ENCODE measurements at regions not wholly inside any gene's neighbourhood (a gene's known extent, or its start where the extent isn't known, plus 50 kb on each side); places are given as distances from the start of the nearest gene placed in this dataset.

DNA sequence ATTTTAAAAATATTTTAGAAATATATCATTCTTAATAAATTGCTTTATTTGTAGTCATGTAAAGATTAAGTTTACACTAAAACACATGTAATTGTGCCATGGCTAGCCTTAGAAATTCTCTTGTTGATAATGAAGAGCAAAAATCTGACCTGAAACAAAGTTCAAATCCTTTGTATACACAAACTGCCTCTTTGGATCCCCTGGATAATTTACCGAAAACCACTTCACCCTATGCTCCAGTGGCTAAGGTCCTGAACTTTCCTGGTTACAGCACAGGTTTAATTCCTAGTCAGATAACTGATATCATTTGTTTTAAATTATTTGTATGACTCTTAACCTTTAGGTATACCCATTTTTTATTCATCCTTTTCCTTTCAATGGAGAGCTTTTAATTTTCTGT is 1093.2 kb upstream of the ADGRL4 start:
- TF ChIP-seq CTCF (IDR thresholded peaks at IDR 0.05; ENCODE audit: extremely low read depth, insufficient read depth, missing control alignments), result no peak
- no peak for DNase-seq (ENCODE audit: low spot score)
- in situ Hi-C loops (cut with MboI; ENCODE audit: low pct_unique_long_range_greater_than_20kb, low sequenced_read_pairs, unreplicated experiment), result no loop called here

- no peak for DNase-seq (ENCODE audit: low spot score)
- in situ Hi-C loops (cut with MboI; ENCODE audit: low pct_unique_long_range_greater_than_20kb, low sequenced_read_pairs, unreplicated experiment), result no loop called here
- no peak for TF ChIP-seq CTCF (IDR thresholded peaks at IDR 0.05; ENCODE audit: extremely low read depth, insufficient read depth, missing control alignments)
Measured at GRCh38 chr1:80085067-80085466, 1078.5 kb upstream of the ADGRL4 start.

GRCh38 chr1:80083892-80084291 is 1077.4 kb upstream of the ADGRL4 start:
- TF ChIP-seq CTCF (IDR thresholded peaks at IDR 0.05; ENCODE audit: extremely low read depth, insufficient read depth, missing control alignments), result no peak
- DNase-seq (ENCODE audit: low spot score), result no peak
- in situ Hi-C loops (cut with MboI; ENCODE audit: low pct_unique_long_range_greater_than_20kb, low sequenced_read_pairs, unreplicated experiment), result no loop called here

- DNase-seq (ENCODE audit: low spot score), result no peak
- TF ChIP-seq CTCF (IDR thresholded peaks at IDR 0.05; ENCODE audit: extremely low read depth, insufficient read depth, missing control alignments), result no peak
- in situ Hi-C loops (cut with MboI; ENCODE audit: low pct_unique_long_range_greater_than_20kb, low sequenced_read_pairs, unreplicated experiment), result no loop called here
Measured at GRCh38 chr1:80076469-80076868, 1069.9 kb upstream of the ADGRL4 start.

GRCh38 chr1:80075351-80075750 is 1068.8 kb upstream of the ADGRL4 start:
- no peak for TF ChIP-seq CTCF (IDR thresholded peaks at IDR 0.05; ENCODE audit: extremely low read depth, insufficient read depth, missing control alignments)
- in situ Hi-C loops (cut with MboI; ENCODE audit: low pct_unique_long_range_greater_than_20kb, low sequenced_read_pairs, unreplicated experiment), result no loop called here
- no peak for DNase-seq (ENCODE audit: low spot score)

DNA sequence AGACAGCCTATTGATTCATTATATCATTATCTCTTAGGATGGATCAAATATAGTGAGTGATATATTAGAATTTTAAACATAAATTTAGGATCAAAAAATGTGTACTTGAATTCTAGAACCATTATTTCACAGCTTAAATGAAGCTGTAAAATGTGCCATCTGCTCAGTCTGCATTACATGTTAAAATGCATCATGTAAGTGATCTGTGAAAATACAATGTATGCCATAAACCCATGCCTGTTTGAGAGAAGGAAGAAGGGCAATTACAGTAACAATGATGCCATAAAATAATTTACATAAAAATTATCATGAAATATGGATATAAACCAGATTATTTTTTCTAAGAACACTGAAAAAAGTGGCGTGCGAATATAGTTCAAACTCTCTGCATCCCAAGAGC is 1066.0 kb upstream of the ADGRL4 start:
- DNase-seq (ENCODE audit: low spot score), result no peak
- in situ Hi-C loops (cut with MboI; ENCODE audit: low pct_unique_long_range_greater_than_20kb, low sequenced_read_pairs, unreplicated experiment), result no loop called here
- TF ChIP-seq CTCF (IDR thresholded peaks at IDR 0.05; ENCODE audit: extremely low read depth, insufficient read depth, missing control alignments), result no peak

GRCh38 chr1:80066060-80066459 is 1059.5 kb upstream of the ADGRL4 start:
- no peak for DNase-seq (ENCODE audit: low spot score)
- no peak for TF ChIP-seq CTCF (IDR thresholded peaks at IDR 0.05; ENCODE audit: extremely low read depth, insufficient read depth, missing control alignments)
- in situ Hi-C loops (cut with MboI; ENCODE audit: low pct_unique_long_range_greater_than_20kb, low sequenced_read_pairs, unreplicated experiment), result no loop called here

Data from GM13977 (cell line).